HG03521 (cell line): ENCODE measurements at regions not wholly inside any gene's neighbourhood (a gene's known extent, or its start where the extent isn't known, plus 50 kb on each side); places are given as distances from the start of the nearest gene placed in this dataset.
"Not testable (repeated sequence)": the region's sequence is repeated elsewhere in the genome, so short reads cannot be mapped to it uniquely, and the experiment has no call there.

Experiments used
- ATAC-seq: cut with Tn5 transposase; IDR thresholded peaks from one replicate; pipeline ENCODE4 v1.9.1; 2021; ENCODE audit warnings: mild to moderate bottlenecking, moderate library complexity; ENCODE audit not compliant: unreplicated experiment

DNA sequence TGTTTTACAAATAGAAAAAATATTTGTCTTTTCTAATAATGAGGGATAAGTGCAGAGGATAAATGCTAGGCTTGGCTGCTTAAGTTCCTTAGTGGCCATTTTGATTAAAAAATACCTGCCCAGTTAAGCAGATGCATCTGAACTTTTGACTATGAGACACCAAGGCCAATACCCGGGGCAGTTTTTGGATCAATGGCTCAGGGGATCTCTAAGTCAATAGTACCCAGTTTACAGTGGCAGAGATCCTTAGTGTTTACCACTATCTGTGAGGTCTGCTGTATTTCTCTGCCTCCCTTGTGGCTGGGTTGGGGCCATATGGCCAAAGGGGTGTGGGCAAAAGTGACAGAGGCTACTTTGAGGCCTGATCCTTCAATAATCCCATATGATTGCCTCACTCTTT, 184.5 kb upstream of the MAST4 start:
- no peak for ATAC-seq

DNA sequence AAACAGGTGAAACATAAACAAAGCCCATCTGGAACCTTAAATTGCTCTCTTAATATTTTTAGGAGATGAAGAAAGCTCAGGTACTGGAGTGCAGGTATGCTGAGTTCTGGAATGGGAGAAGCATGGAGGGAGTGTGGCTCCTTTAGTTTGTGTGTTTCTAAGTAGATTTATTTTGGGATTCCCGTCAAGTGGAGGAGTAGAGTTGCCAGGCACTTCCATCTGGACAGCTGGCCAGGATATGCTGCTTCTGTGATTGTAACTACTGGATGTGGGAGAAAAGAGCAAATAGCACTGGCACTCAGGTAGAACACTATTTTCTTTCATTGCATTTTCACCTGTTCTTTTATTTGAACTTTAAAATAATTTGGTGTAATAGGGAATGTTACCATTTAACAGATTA, 182.3 kb upstream of the MAST4 start:
- no peak for ATAC-seq

DNA sequence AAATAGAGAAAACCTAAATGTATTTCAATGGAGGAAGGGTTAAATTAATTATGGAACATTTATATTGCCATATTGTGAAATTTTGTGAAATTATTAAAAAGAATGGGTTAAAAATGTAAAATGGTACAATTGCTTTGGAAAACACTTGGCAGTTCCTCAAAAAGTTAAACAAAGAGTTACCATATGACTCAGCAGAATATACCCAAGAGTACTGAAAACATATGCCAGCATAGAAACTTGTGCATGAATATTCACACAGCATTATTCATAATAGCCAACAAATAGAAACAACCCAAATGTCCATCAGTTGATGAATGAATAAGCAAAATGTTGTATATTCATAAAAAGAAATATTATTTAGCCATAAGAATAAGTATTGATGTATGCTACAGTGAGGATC, 181.0 kb upstream of the MAST4 start:
- no peak for ATAC-seq

DNA sequence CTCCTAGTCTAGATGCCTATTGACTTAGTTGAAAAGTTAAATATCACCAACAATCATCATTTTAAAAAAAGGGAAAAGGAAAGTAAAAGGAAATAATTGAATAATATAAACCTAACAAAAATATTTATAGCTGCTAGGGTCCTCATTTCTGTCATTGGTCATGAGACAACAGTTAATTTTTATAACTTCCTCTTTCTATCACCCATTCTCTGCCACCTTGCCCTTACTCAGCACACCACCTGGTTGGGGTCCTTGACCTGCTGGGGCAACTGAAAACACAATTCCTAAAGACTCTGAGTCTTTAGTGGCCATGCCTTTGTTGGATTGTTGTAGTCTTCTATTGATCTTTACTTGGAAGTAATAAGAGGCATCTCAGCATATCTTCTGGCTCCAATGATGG, 179.5 kb upstream of the MAST4 start:
- ATAC-seq = no peak

DNA sequence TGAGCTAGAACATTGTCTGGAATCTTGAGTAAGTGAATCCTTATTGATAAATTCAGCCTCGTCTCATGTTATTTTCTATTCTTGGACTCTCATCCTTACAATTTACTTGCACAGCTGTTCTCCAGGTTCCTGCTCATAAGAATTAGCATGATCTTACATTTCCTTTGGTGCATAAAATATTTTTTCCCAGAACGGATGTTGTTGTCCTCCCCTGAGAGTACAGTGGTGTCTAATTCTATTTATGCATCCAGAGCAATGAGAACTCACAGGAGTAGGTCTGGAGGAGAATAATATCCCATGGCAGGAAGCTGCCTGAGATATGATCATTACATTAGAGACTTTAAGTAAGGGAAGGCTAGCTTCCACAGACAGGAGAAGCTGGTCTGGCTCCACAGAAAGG, 178.4 kb upstream of the MAST4 start:
- no peak for ATAC-seq

DNA sequence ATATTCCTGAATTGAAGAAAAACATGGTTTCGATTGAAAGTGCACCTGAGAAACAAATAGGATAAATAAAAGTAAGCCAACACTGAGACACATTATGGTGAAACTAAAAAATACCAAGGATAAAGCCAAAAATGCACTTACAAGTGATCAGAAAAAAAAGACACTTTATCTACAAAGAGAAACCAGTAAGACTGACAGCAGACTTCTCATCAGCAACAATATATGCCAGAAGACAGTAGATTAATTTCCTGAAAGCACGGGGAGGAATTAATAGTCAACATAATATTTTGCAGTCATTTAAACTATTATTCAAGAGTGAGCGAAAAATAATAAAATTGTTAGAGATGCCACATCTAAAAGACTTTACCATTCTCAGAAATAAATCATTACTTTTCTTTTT, 172.7 kb upstream of the MAST4 start:
- ATAC-seq = no peak

DNA sequence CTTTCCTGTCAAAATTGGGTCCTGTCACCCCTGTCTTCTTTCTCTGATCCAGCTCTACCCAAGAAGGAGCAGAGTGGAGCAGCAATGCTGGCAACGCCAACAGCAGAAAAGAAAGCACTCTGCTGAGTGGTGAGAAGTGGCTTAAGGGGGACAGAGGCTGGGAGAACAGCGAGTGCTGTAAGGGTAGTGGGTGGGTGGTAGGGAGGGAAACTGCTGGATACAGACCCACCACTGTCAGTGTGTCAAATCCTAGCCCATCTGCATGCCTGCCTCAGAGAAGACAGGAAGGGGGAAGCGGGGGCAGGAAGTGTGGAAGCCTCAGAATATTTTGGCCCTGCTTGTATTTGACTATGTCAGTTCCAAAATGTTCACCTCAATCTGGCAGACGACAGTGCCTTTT, 170.4 kb upstream of the MAST4 start:
- no peak for ATAC-seq

DNA sequence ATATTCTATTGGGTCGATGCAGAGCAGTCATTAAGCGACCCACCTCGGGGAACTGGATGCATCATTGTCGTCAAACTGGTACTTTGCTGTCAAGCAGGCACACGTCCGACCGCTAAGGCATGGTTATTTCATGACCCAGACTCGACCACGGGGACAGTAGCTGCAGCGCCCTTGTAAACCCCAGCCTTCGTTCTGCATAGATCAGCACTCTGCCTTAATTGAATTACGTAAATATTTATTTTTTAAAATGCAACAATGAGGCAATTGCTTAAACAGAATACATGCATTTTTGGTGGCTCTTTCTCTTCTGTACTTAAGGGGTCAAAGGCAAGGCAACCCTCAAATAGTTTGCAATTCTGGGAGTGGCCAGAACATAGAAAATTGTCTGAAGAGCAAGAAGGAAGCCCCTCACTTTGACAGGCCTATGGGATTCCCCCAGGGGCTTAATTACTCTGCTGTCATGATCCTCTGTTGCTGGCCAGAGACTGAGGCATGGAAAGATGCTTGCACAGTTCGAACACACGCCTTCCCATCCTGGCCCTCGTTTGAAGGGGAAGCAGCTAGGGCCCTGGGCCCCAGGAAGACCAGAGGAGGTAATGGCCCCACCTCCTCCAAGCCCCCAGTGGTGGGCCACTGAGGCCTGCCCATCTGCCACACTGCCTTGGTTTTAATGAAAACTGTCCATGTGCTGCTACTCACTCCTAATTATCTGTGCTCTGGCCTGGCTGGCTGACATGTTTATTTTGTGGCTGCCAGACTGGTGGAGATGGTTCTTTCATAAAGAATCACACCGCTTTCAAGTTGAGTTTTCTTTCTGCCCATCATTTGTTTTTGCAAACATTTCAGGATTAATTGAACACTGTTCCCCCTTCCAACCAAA, 169.7 kb upstream of the MAST4 start:
- ATAC-seq = no peak

DNA sequence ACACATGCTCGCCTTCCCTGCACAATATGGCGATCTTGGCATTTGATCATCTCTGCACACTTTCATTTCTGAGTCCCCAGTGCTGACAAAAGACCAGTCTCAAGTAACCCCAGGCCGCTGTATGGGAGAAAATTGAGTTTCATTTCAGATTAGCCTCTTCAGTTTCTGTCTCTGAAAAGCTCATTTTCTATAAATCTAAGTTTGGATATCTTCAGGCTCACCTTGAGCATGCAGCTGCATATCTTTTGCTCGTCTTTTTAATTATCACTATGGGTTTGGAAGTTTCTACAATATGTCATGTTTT, 169.1 kb upstream of the MAST4 start:
- ATAC-seq = no peak

DNA sequence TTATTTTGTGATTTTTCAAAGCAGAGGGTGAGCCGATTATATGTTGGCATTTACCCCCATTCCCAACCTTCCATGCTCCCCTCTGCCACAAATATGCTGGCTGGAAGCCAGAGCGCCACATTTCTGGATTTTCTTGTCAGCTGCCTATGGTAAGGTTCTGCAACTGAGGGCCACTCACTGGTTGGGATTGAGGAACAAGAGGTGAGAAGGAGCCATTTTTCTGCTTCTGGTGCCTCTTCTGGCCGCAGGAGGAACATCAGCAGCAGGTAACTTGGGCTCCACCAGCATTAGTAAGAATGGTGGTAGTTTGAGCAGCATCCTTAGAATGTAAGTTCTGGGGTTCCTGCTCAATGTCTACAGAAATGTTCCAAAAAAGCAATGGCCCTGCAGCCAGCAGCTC, 159.5 kb upstream of the MAST4 start:
- ATAC-seq = no peak

DNA sequence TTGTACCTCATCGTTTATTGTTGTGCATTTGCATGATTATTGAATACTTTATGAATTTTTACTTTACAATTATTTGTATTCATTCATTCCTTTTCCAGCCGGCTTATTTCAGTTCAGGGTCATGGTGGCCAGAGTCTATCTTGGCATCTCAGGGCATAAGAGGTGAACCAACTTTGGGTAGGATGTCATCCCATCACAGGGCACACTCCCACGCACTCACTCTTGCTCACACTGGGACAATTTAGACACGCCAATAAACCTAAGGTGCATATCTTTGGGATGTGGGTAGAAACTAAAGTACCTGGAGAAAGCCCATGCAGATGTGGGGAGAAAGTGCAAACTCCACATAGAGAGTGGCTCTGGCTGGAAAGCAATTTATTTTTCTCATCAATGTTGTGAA, 158.1 kb upstream of the MAST4 start:
- no peak for ATAC-seq

DNA sequence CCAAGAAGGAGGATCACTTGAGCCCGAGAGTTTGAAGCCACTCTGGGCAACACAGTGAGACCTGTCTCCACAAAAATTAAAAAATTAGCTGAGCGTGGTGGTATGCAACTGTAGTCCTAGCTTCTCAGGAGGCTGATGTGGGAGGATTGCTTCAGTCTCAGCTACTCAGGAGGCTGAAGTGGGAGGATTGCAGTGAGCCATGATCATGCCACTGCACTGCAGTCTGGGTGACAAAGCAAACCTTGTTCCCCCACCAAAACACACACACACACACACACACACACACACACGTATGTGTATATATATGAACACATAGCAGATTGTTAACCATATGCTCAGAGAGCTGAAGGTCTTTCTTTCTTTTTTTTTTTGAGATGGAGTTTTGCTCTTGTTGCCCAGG, 157.5 kb upstream of the MAST4 start:
- no peak for ATAC-seq

DNA sequence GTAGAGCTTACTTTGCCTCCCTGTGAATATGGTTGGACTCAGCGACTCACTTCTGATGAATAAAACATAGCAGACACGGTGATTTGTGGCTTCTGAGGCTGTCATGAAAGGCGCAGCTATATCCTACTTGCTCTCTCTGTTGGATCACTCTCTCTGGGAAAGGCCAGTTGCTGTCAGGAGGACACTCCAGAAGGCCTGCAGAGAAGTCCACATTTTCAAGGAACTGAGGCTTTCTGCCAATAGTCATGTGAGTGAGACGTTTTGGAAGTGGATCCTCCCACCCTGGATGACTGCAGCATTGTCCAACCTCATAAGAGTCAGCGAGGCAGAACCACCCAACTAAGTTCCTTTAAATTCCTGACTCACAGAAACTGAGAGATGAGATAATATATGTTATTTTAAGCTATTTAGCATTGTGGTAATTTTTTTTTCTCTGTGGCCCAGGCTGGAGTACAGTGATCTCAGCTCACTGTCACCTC, 156.0 kb upstream of the MAST4 start:
- peak; percentile 48 for ATAC-seq

DNA sequence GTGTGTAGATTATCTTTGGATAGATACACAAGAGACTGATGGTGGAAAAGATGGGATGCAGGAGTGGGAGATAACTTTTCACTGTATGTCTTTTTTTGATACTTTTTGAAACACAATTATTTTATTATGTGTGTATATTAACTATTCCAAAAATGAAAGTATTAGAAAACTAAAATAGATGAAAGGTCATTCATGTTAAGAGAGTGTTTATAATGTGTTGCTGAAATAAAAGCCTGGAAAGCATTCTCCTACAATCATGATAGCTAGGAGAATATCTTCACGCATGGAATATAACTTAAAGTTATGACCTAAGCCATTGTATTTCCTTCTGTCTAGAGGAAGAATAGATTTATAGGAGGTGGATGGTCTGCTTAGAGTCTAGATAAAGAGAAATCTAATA, 154.8 kb upstream of the MAST4 start:
- ATAC-seq = no peak

DNA sequence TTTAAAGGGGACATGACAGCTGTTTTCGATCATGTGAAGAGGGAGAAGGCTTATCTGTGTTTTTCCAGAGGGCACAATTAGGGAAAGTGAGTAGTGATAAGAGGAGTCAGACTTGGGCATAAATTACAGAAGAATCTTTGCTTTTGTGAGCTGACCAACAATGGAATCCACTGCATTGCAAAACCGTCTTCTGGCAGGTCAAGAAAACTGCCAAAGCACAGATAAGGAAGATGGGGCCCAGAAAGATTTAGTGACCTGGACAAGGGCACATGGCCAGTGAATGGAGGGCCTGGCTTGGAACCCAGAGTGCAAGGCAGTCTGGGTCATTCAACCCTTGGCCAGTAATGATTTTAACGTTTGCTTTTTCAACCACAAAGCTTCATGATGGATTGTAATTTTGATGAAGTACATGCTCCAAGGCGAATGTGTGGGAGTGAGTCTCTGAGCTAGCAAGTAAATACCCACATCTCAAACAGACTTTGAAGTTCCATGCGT, 153.2 kb upstream of the MAST4 start:
- no peak for ATAC-seq

DNA sequence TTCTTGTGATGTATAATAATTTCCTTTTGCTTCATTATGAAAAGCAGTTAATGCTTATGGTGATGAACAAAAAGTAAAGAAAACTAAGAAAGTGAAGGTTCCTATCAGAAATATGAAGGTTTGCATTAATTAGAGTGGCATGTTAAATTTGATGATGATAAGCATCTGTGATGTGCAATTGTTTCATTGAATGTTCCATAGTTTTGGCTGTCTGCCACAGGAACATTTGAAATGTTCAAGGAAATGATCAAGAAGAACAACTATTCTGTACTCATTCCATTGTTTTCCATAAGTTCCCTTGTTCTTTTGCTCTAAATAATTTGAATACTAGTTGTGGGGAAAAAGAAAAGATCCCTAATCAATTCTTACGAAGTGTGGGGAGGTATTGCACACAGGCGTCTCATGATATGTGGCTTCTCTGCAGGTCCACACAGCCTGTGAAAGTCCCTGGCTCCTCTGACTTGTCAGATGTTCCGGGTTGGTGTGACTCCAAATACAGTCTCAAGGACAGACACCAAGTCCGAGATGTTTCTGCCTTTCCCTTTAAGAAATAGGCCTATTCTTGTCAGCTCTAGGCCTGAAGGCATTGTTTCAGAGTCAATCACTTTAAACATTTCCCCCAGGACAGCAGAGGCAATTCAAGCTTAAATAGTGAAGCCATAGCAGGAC, 152.6 kb upstream of the MAST4 start:
- ATAC-seq = no peak

DNA sequence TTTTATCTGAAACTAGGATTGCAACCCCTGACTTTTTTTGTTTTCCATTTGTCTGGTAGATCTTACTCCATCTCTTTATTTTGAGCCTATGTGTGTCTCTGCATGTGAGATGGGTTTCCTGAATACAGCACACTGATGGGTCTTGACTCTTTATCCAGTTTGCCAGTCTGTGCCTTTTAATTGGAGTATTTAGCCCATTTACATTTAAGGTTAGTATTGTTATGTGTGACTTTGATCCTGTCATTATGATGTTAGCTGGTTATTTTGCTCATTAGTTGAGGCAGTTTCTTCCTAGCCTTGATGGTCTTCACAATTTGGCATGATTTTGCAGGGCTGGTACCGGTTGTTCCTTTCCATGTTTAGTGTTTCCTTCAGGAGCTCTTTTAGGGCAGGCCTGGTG, 148.1 kb upstream of the MAST4 start:
- not testable (repeated sequence) for ATAC-seq

DNA sequence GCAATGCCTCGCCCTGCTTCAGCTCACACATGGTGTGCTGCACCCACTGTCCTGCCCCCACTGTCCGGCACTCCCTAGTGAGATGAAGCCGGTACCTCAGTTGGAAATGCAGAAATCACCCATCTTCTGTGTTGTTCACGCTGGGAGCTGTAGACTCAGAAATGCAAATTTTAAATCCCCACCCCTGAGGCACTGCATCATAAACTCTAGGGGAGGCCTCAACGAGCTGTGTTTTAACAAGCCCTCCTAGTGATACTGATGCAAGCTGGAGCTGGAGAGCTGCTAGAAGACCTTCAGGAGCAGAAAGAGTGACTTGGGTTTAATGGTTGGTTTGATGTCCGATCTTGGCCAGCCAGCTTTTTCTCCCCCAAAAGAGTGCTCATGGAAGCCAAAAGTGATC, 146.0 kb upstream of the MAST4 start:
- ATAC-seq = no peak

DNA sequence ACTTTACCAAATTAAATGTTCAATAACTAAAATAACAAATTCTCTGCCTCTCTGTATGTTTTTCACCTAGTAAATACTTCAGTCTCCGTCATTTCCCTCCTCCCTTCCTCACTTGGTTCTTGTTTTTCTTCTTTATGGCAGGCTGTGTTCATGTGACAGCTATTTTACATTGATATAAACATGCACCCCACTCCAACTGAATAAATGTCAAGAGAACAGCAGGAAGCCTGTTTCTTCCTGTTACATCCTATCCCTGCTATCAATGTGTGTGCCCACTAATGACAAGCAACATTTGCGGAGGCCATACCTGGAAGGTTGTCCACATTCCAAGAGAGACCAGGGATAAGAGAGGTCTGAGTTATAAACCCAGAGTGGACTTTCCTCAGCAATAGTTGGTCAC, 145.2 kb upstream of the MAST4 start:
- no peak for ATAC-seq

DNA sequence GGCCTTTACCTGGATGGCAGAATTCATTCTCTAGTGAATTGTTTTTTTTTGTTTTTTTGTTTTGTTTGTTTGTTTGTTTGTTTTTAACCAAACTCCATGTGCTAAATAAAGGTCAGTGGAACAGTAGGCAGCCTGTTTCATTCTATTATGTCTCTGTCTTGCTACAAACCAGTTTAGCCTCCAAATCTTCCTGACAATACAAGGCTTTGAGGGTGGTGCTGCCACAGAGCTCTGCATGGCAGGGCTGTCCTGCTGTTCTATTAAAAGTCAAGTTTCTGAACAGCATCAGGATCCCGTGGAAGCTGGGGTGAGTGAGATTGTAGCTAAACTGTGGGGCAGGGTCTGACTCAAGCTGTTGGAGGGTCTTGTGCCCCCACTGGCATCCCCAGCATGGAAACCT, 144.1 kb upstream of the MAST4 start:
- ATAC-seq = no peak

DNA sequence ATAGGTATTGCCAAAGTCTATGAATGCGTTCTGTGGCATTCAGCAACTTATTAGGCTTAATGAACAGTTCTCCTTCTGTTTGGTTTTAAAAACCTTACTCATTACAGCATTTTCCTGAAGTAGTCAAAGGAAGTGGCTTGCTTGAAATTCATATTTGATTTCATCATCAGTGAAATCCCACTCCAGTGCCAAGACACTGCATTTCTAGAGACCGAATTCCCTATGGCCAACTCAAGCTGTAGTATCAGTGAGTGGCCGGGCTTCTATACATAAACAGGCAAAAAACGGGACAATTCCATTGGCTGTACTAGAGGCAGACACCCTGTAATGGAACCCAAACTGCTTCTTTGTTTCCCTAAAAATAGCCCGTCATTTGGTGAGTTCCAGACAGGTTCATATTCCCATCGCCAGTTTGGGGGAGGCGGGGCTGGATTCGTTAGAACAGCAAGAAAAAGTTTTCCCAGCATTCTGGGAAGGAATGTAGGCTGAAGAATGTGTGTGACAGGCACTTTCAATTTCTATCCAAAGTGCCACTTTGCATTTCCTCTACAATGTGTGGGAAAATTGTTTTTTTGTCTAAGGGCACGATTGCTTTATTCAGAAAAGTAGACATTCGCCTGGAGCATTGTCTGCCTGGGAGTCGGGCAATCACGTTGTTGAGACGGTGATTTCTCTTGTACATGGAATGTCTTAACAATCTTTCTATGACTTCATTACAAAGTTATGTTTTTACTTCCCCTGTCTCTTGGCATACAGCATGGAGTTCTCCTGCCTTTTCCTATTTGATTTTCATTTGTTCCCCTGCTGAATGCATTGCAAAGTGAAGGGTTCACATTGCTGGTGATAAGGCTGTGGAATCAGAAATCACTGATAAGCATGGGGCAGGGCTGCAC, 141.8 kb upstream of the MAST4 start:
- ATAC-seq = no peak
